Activated gamma-delta T cell (primary cell): ENCODE measurements at regions not wholly inside any gene's neighbourhood (a gene's known extent, or its start where the extent isn't known, plus 50 kb on each side); places are given as distances from the start of the nearest gene placed in this dataset.
"Not testable (repeated sequence)": the region's sequence is repeated elsewhere in the genome, so short reads cannot be mapped to it uniquely, and the experiment has no call there.

Source experiments
- DNase-seq: peaks from one replicate; lab custom pipeline; 2025; lab: John Stamatoyannopoulos, UW

- peak; percentile 7 for DNase-seq
Measured at GRCh38 chr5:174793684-174794328, 69.4 kb downstream of the MSX2 start.

GRCh38 chr5:174793076-174793475 is 68.7 kb downstream of the MSX2 start:
- no peak for DNase-seq

DNA sequence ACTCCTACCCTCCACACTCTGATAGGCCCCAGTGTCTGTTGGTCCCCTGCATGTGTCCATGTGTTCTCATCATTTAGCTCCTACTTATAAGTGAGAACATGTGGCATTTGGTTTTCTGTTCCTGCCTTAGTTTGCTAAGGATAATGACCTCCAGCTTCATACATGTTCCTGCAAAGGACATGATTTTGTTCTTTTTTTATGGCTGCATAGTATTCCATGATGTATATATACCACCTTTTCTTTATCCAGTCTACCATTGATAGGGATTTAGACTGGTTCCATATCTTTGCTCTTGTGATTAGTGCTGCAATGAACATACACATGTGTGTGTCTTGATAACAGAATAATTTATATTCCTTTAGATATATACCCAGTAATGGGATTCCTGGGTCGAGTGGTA is 67.9 kb downstream of the MSX2 start:
- DNase-seq = not testable (repeated sequence)

DNA sequence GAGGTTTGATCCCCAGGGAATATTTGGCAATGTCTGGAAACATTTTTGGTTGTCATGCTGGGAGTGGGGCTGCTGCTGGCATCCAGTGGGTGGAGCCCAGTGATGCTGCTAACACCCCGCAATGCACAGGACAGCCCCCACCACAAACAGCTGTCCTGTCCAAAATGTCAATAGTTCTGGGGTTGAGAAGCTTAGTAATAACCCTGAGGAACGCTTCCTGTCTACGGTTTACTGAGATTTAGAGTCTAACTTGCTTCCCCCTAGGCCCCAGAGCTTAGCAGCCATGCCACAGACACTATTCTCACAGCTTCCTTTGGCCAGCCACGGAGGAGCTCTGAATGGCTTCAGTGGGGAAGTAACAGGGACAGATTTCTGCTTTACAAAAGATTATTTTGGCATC is 66.5 kb downstream of the MSX2 start:
- no peak for DNase-seq

- no peak for DNase-seq
Measured at GRCh38 chr5:174789596-174789995, 65.2 kb downstream of the MSX2 start.

DNA sequence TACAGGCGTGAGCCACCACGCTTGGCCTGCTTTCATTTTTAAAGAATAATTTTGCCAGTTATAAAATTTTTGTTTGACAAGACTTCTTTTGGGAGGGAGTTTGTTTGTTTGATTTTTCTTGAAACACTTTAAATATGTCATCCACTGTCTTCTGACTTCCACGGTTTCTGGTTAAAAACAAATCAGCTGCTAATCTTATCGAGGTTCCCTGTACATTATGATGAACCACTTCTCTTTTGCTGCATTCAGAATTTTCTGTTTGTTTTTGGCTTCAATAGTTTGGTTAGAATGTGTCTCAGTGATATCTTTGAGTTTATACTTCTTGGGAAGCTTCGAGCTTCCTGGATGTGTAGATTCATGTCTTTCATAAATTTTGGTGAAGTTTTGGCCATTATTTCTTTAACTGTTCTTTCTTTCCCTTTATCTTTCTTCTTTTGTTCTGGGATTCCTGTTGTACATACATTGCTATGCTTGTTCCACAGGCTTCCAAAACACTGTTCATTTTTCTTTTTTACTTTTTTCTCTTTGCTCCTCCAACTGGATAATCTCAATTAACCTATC is 60.8 kb downstream of the MSX2 start:
- no peak for DNase-seq
